GM18520 (cell line): ENCODE measurements at regions not wholly inside any gene's neighbourhood (a gene's known extent, or its start where the extent isn't known, plus 50 kb on each side); places are given as distances from the start of the nearest gene placed in this dataset.

Experiments
- ATAC-seq: cut with Tn5 transposase; IDR thresholded peaks from one replicate; pipeline ENCODE4 v1.9.1; 2021; ENCODE audit not compliant: unreplicated experiment

DNA sequence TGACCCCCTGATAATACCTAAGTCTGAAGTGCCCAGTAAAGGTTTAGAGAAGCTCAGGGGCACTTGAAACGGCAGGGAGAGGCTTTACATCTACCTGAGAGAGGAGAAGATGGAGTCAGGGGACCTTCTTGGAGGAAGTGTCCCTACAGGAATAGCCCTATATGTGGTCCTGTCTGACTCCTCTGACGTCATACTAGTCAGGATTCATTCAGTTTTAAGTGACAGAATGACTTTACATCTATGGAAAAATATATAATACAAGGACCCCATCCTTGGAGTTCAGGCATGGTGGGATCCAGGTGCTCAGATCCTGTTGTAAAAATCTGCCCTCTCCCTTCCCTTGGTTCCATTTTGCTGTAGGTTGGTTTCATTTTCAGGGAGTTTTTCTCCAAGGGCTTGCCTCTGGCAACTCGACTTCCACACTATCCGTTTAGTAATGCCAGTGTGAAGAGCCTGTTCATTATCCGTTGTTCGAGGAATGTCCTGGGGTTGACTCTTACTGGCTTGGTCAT, 205.6 kb downstream of the IRF8 start:
- ATAC-seq: no peak

GRCh38 chr16:86107215-86107825, 208.4 kb downstream of the IRF8 start:
- no peak for ATAC-seq

DNA sequence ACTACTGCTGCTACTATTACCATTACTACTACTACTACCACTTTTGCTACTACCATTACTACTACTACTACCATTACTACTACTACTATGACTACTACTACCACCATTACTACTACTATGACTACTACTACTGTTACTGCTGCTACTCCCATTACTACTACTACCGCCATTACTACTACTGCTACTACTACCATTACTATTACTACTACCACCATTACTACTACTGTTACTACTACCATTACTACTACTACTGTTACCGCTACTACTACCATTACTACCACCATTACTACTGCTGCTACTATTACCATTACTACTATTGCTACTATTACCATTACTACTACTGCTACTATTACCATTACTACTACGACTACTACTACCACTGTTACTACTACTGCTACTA, 209.1 kb downstream of the IRF8 start:
- no peak for ATAC-seq

GRCh38 chr16:86110134-86110533, 211.2 kb downstream of the IRF8 start:
- ATAC-seq: no peak

- ATAC-seq: no peak
Measured at GRCh38 chr16:86110726-86111125, 211.8 kb downstream of the IRF8 start.

- ATAC-seq: no peak
Measured at GRCh38 chr16:86112178-86112577, 213.2 kb downstream of the IRF8 start.

GRCh38 chr16:86117235-86117634, 218.3 kb downstream of the IRF8 start:
- ATAC-seq: no peak

GRCh38 chr16:86117756-86118155, 218.8 kb downstream of the IRF8 start:
- no peak for ATAC-seq

DNA sequence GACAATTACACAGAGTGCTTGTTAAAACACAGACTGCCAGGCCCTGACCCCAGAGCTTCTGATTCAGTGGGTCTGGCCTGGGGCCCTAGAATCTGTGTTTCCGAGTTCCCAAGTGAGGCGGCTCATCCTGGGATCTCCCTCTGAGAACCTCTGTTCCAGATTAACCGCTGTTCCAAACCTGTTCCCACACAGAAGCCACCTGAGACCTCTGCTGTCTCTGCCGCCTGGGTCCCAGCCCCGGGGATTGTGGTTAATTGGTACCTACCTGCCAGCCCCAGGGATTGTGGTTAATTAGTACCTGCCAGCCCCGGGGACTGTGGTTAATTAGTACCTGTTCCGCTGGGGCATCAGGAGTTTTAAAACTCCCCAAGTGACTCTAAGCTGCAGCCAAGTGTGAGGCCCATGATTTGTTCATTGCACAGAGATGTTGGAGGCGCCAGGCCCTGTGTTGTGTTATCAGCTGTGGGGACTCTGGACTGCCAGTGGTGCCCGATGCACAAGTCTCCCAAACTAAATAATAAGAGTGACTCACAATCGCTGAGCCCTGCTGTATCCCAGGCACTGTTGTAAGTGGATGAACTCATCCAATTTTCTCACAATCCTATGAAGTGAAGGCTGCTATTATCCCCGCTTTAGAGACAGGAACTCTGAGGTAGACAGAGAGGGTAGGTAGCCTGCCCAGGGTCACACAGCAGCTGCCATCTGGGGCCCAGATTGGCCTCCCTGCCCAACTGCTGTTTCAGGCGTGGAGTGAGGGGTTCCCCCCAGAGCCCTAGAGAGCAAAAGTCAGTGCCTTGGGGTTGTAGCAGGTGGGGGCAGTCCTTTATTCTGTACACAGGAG, 219.7 kb downstream of the IRF8 start:
- ATAC-seq: no peak

GRCh38 chr16:86120201-86121192, 221.5 kb downstream of the IRF8 start:
- no peak for ATAC-seq

GRCh38 chr16:86121374-86122010, 222.5 kb downstream of the IRF8 start:
- no peak for ATAC-seq

- no peak for ATAC-seq
Measured at GRCh38 chr16:86122681-86123342, 223.8 kb downstream of the IRF8 start.

DNA sequence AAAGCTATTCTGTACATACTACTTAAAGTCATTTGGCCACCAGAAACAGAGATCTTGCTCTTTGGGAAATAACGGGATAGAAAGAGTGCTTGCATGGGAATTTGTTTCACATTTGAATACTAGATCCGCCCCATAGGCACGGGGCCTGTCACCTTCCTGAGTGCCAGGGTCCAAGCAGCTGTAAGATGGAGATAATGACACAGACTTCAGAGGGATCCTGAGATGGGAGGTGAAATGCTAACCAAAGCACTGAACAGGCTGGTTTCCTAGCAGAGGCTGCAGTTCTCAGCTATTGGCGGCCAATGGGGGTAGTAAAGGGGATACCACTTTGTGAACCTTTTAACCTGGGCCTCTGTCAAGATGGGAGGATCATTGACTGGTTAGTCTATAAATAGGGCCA, 225.4 kb downstream of the IRF8 start:
- no peak for ATAC-seq

GRCh38 chr16:86126891-86127290, 227.9 kb downstream of the IRF8 start:
- ATAC-seq: no peak

- ATAC-seq: no peak
Measured at GRCh38 chr16:86127366-86127765, 228.4 kb downstream of the IRF8 start.

GRCh38 chr16:86128246-86128645, 229.3 kb downstream of the IRF8 start:
- ATAC-seq: no peak

DNA sequence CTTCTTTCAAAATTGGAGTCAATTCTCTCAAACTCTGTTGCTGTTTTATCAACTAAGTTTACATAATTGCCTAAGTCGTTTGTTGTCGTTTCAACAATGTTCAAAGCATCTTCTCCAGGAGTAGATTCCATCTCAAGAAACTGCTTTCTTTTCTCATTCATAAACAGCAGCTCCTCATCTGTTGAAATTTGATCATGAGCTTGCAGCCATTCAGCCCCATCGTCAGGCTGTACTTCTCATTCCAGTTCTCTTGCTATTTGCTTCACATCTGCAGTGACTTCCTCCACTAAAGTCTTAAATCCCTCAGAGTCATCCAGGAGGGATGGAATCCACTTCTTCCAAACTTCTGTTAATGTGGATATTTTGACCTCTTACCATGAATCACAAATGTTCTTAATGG, 230.6 kb downstream of the IRF8 start:
- no peak for ATAC-seq

DNA sequence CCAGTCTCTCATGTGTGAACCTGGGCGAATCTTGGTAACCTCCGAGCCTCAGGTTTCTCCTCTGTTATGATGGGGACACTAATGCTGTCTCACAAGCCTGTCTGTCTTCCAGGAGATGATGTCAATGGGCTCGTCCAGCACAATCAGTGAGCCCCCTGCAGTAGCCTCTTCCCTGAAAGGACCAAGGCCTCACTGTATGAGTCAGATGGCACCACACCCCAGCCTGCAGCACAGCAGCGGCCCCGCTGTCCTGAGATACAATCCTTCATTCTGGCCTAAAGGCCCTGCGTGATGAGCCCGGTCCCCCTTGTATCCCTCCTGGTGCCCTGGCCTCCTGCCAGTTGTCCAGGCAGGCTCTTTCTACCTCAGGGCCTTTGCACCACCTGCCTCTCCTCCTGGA, 234.4 kb downstream of the IRF8 start:
- ATAC-seq: no peak

GRCh38 chr16:86133847-86134375, 234.9 kb downstream of the IRF8 start:
- no peak for ATAC-seq
